HepG2 (cell line): ENCODE measurements at regions not wholly inside any gene's neighbourhood (a gene's known extent, or its start where the extent isn't known, plus 50 kb on each side); places are given as distances from the start of the nearest gene placed in this dataset.

ENCODE experiments used
- ATAC-seq: fragments of 200-7000 bp; cut with Tn5 transposase; 3 replicates; pipeline ENCODE4 v1.9.1; 2020; ENCODE audit warnings: mild to moderate bottlenecking, moderate library complexity
- BruUV-seq: library from RNA; stranded (reverse); fragments of 400-500 nt; replicated peaks from 2 replicates; lab custom pipeline; 2021; lab: Mats Ljungman, UMichigan
- CTCF ChIA-PET: fragments of 300-600 bp; formaldehyde crosslinking; extraction: SDS; loops from one replicate; lab custom pipeline; 2021; ENCODE audit warnings: low total read pairs, inconsistent platforms, low intra/inter-chr PET ratio; lab: Yijun Ruan, JAX
- POLR2A ChIA-PET: fragments of 350-600 bp; sonication (Branson Sonifier 250); formaldehyde crosslinking; loops from one replicate; lab custom pipeline; 2020; ENCODE audit warnings: antibody characterized with exemption, inconsistent platforms; lab: Yijun Ruan, JAX
- DNase-seq: peaks from one replicate; pipeline ENCODE4 v3.0.0-alpha.2; 2015; ENCODE audit warnings: low spot score
- FAIRE-seq: peaks from 3 replicates; lab custom pipeline; 2011; peaks lifted over from hg19 to GRCh38; lab: Jason Lieb, UNC
- H2AFZ ChIP-seq: one replicate; pipeline ENCODE4 v1.6.1; 2011; ENCODE audit warnings: low read length, inconsistent platforms
- H3K27ac ChIP-seq: fragments of 300-600 bp; 3 replicates; pipeline ENCODE4 v1.8.0; 2011; ENCODE audit warnings: mixed run types, mild to moderate bottlenecking, mixed read lengths, low read length, inconsistent platforms; ENCODE audit not compliant: insufficient read depth; ENCODE audit errors: extremely low read length
- H3K27me3 ChIP-seq, 2 experiments: fragments of 200-600 bp in 1 of 2; 2 replicates in 1 of 2; 3 replicates in 1 of 2; pipeline versions ENCODE4 v1.6.0 to v1.8.0; 2011; ENCODE audit warnings: low read length in 2 of 2, mild to moderate bottlenecking in 2 of 2, moderate library complexity in 2 of 2, inconsistent platforms in 1 of 2; ENCODE audit not compliant: insufficient read depth in 2 of 2, control insufficient read depth in 1 of 2
- H3K36me3 ChIP-seq, 2 experiments: fragments of 200-600 bp in 1 of 2; replicated peaks in 1 of 2; 2 replicates in 1 of 2; 3 replicates in 1 of 2; pipeline versions ENCODE4 v1.5.1 to v1.8.0; 2011; ENCODE audit warnings: low read length in 2 of 2, inconsistent platforms in 1 of 2; ENCODE audit not compliant: insufficient read depth in 2 of 2, control insufficient read depth in 1 of 2
- H3K4me1 ChIP-seq: 2 replicates; pipeline ENCODE4 v1.5.1; 2012; ENCODE audit warnings: low read length, inconsistent platforms; ENCODE audit not compliant: insufficient read depth
- H3K4me2 ChIP-seq: 2 replicates; pipeline ENCODE4 v1.6.0; 2011; ENCODE audit warnings: low read depth, low read length, inconsistent platforms
- H3K4me3 ChIP-seq, 3 experiments: fragments of 200-600 bp in 1 of 3; sonication (generic), shearing (Covaris generic) in 1 of 3; replicated peaks in 1 of 3; 2 replicates each; pipeline ENCODE4 v1.5.1; 2011 to 2016; ENCODE audit warnings: low read length in 3 of 3, inconsistent platforms in 2 of 3, low read depth in 2 of 3, mild to moderate bottlenecking in 2 of 3, control low read depth in 1 of 3, mixed read lengths in 1 of 3; ENCODE audit not compliant: insufficient read depth in 1 of 3
- H3K79me2 ChIP-seq: one replicate; pipeline ENCODE4 v1.6.1; 2011; ENCODE audit warnings: low read length, inconsistent platforms; ENCODE audit not compliant: insufficient read depth
- H3K9ac ChIP-seq: 2 replicates; pipeline ENCODE4 v1.6.0; 2011; ENCODE audit warnings: mild to moderate bottlenecking, low read depth, low read length, inconsistent platforms; ENCODE audit not compliant: insufficient read depth
- H3K9me3 ChIP-seq: 2 replicates; pipeline ENCODE4 v1.5.1; 2012; ENCODE audit warnings: mild to moderate bottlenecking, low read length
- H4K20me1 ChIP-seq: 2 replicates; pipeline ENCODE4 v1.6.0; 2011; ENCODE audit warnings: inconsistent platforms, mild to moderate bottlenecking, low read length, moderate library complexity; ENCODE audit not compliant: insufficient read depth
- EEA1 ChIP-seq: sonication (generic); formaldehyde crosslinking; IDR thresholded peaks from 2 replicates; pipeline ENCODE4 v1.5.1; 2020; ENCODE audit warnings: mild to moderate bottlenecking, missing genetic modification reagents, borderline replicate concordance
- FOXA1 ChIP-seq, 2 experiments: fragments of 450-650 bp in 1 of 2; sonication (generic) in 1 of 2; formaldehyde crosslinking in 1 of 2; IDR thresholded peaks; 2 replicates each; pipeline versions ENCODE4 v1.4.0 to v1.6.1; 2016 to 2020; ENCODE audit warnings: missing genetic modification reagents in 1 of 2
- HOXA9 ChIP-seq: sonication (generic); formaldehyde crosslinking; IDR thresholded peaks from 2 replicates; pipeline ENCODE4 v1.8.1; 2022; ENCODE audit warnings: missing genetic modification reagents, mild to moderate bottlenecking, moderate library complexity, borderline replicate concordance
- JUN ChIP-seq: sonication (generic); formaldehyde crosslinking; IDR thresholded peaks from 2 replicates; pipeline ENCODE4 v1.4.0; 2020; ENCODE audit warnings: mild to moderate bottlenecking, missing genetic modification reagents
- KDM6A ChIP-seq: IDR thresholded peaks from 2 replicates; pipeline ENCODE4 v1.6.1; 2016; ENCODE audit warnings: low read depth
- KLF11 ChIP-seq: IDR thresholded peaks from 2 replicates; pipeline ENCODE4 v1.6.1; 2016; ENCODE audit warnings: missing compliant biosample characterization
- KLF9 ChIP-seq: IDR thresholded peaks from 2 replicates; pipeline ENCODE4 v1.6.1; 2016; ENCODE audit warnings: low read depth
- RAD51 ChIP-seq: fragments of 450-650 bp; IDR thresholded peaks from 2 replicates; pipeline ENCODE4 v1.6.1; 2016; ENCODE audit warnings: borderline replicate concordance
- RFX1 ChIP-seq: fragments of 450-650 bp; IDR thresholded peaks from 2 replicates; pipeline ENCODE4 v1.6.1; 2017
- TCF7L2 ChIP-seq: IDR thresholded peaks from 2 replicates; pipeline ENCODE4 v1.6.1; 2011; ENCODE audit warnings: mild to moderate bottlenecking, low read depth, low read length, moderate library complexity
- ZNF354B ChIP-seq: sonication (generic); formaldehyde crosslinking; IDR thresholded peaks from 2 replicates; pipeline ENCODE4 v1.8.0; 2022; ENCODE audit warnings: mild to moderate bottlenecking, missing genetic modification reagents
- ZNF879 ChIP-seq: sonication (generic); formaldehyde crosslinking; IDR thresholded peaks from 2 replicates; pipeline ENCODE4 v1.8.1; 2023; ENCODE audit warnings: missing genetic modification reagents
- WGBS: methylation state at CpG from one replicate; pipeline ENCODE4 v1.1.6; 2017; ENCODE audit warnings: low lambda C conversion rate; 5-methylcytosine and 5-hydroxymethylcytosine counted together
- in situ Hi-C: cut with HindIII; loops from 2 replicates; pipeline ENCODE4 v1.10.0; 2017; ENCODE audit warnings: low pct_unique_long_range_greater_than_20kb; ENCODE audit not compliant: extremely low pct_ligation_motif_present
- intact Hi-C: fragments of 100-400 bp; cut with micrococcal nuclease; formaldehyde crosslinking; loops from one replicate; pipeline ENCODE4 v1.10.0; 2022; ENCODE audit not compliant: unreplicated experiment
- TF ChIP-seq, protein P1 (sequence below): sonication (generic); formaldehyde crosslinking; IDR thresholded peaks from 2 replicates; pipeline ENCODE4 v1.5.0; 2020; ENCODE audit warnings: mild to moderate bottlenecking, missing genetic modification reagents, borderline replicate concordance
- TF ChIP-seq, protein P2 (sequence below): sonication (generic); formaldehyde crosslinking; IDR thresholded peaks from 2 replicates; pipeline ENCODE4 v1.4.0; 2020; ENCODE audit warnings: missing genetic modification reagents
- TF ChIP-seq, protein P3 (sequence below): sonication (generic); formaldehyde crosslinking; IDR thresholded peaks from 2 replicates; pipeline ENCODE4 v1.8.1; 2023; ENCODE audit warnings: mild to moderate bottlenecking, missing genetic modification reagents

DNA sequence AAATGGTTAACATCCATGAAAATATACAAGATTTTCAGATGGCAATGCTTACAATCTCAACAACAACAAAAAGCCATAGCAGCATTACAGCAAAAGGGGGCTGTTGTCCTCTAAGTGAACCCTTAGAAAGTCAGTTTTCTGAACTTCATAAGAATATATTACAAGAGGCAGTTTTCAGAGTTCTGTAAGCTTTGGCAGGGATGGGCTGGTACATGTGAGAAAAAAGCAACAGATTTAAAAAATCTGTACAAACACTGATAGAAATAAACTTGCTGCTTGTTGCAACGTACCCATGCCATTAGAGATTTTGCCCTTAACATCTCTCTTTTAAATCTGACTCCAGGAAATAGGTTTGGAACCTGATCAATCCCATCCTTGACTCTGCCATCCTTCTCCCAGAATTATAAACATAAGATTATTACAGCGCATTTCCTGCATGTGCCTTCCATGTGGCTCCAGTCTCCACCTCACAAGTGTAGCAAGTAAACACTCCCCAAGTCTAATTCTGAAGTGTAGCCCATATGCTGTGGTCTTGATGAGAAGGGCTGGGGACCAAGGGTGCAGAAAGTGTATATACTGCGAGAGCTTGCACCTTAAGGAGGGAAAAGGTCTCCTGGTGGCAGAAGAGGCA lies 101.4 kb upstream of the TSPAN2 start:
- DNase-seq = no peak
- no peak overlapping the region for H3K4me2 ChIP-seq
- BruUV-seq = no TSS peak

More for the DNA sequence above, 101.4 kb upstream of the TSPAN2 start:
- no peak overlapping the region for H3K27ac ChIP-seq
- in situ Hi-C loops = no loop called here
- H3K9me3 ChIP-seq = no peaks in the 10 kb centered on the region
- TF ChIP-seq ZNF354B (CRISPR knock-in tag) (no peak), TCF7L2 (no peak), RAD51 (no peak), HOXA9 (CRISPR knock-in tag) (no peak), EEA1 (CRISPR knock-in tag) (no peak), KDM6A (CRISPR knock-in tag) (no peak), ZNF879 (CRISPR knock-in tag) (no peak), JUN (CRISPR knock-in tag) (no peak), FOXA1 (IDR thresholded peaks at IDR 0.05) (no peak), FOXA1 (CRISPR knock-in tag; IDR thresholded peaks at IDR 0.05) (no peak), RFX1 (no peak), KLF9 (CRISPR knock-in tag) (no peak), KLF11 (CRISPR knock-in tag) (no peak)
- TF ChIP-seq, protein P1, sequence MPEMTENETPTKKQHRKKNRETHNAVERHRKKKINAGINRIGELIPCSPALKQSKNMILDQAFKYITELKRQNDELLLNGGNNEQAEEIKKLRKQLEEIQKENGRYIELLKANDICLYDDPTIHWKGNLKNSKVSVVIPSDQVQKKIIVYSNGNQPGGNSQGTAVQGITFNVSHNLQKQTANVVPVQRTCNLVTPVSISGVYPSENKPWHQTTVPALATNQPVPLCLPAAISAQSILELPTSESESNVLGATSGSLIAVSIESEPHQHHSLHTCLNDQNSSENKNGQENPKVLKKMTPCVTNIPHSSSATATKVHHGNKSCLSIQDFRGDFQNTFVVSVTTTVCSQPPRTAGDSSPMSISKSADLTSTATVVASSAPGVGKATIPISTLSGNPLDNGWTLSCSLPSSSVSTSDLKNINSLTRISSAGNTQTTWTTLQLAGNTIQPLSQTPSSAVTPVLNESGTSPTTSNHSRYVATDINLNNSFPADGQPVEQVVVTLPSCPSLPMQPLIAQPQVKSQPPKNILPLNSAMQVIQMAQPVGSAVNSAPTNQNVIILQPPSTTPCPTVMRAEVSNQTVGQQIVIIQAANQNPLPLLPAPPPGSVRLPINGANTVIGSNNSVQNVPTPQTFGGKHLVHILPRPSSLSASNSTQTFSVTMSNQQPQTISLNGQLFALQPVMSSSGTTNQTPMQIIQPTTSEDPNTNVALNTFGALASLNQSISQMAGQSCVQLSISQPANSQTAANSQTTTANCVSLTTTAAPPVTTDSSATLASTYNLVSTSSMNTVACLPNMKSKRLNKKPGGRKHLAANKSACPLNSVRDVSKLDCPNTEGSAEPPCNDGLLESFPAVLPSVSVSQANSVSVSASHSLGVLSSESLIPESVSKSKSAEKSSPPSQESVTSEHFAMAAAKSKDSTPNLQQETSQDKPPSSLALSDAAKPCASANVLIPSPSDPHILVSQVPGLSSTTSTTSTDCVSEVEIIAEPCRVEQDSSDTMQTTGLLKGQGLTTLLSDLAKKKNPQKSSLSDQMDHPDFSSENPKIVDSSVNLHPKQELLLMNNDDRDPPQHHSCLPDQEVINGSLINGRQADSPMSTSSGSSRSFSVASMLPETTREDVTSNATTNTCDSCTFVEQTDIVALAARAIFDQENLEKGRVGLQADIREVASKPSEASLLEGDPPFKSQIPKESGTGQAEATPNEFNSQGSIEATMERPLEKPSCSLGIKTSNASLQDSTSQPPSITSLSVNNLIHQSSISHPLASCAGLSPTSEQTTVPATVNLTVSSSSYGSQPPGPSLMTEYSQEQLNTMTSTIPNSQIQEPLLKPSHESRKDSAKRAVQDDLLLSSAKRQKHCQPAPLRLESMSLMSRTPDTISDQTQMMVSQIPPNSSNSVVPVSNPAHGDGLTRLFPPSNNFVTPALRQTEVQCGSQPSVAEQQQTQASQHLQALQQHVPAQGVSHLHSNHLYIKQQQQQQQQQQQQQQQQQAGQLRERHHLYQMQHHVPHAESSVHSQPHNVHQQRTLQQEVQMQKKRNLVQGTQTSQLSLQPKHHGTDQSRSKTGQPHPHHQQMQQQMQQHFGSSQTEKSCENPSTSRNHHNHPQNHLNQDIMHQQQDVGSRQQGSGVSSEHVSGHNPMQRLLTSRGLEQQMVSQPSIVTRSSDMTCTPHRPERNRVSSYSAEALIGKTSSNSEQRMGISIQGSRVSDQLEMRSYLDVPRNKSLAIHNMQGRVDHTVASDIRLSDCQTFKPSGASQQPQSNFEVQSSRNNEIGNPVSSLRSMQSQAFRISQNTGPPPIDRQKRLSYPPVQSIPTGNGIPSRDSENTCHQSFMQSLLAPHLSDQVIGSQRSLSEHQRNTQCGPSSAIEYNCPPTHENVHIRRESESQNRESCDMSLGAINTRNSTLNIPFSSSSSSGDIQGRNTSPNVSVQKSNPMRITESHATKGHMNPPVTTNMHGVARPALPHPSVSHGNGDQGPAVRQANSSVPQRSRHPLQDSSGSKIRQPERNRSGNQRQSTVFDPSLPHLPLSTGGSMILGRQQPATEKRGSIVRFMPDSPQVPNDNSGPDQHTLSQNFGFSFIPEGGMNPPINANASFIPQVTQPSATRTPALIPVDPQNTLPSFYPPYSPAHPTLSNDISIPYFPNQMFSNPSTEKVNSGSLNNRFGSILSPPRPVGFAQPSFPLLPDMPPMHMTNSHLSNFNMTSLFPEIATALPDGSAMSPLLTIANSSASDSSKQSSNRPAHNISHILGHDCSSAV (CRISPR knock-in tag) = no peak
- TF ChIP-seq, protein P2, sequence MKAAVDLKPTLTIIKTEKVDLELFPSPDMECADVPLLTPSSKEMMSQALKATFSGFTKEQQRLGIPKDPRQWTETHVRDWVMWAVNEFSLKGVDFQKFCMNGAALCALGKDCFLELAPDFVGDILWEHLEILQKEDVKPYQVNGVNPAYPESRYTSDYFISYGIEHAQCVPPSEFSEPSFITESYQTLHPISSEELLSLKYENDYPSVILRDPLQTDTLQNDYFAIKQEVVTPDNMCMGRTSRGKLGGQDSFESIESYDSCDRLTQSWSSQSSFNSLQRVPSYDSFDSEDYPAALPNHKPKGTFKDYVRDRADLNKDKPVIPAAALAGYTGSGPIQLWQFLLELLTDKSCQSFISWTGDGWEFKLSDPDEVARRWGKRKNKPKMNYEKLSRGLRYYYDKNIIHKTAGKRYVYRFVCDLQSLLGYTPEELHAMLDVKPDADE (CRISPR knock-in tag) = no peak
- TF ChIP-seq, protein P3, sequence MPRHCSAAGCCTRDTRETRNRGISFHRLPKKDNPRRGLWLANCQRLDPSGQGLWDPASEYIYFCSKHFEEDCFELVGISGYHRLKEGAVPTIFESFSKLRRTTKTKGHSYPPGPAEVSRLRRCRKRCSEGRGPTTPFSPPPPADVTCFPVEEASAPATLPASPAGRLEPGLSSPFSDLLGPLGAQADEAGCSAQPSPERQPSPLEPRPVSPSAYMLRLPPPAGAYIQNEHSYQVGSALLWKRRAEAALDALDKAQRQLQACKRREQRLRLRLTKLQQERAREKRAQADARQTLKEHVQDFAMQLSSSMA = no peak
- TF ChIP-seq, all 625 proteins: peak for 0
- Histone ChIP-seq H3K36me3 (no peaks in the 10 kb centered on the region), H3K79me2 (no peaks in the 10 kb centered on the region), H3K27me3 (no peaks in the 10 kb centered on the region), H2AFZ (no peak overlapping the region), H3K9ac (no peak overlapping the region), H3K4me3 (no peak overlapping the region), H4K20me1 (no peaks in the 10 kb centered on the region), H3K4me1 (no peaks in the 10 kb centered on the region)
- intact Hi-C loops = no loop called here
- FAIRE-seq (no peak), ATAC-seq (no peak)
- 15% methylated on average over 3 of the region's 3 CpGs for WGBS
- POLR2A ChIA-PET = no interaction called here
- CTCF ChIA-PET = no interaction called here
